Femur (tissue), 1 donor: ENCODE measurements at regions not wholly inside any gene's neighbourhood (a gene's known extent, or its start where the extent isn't known, plus 50 kb on each side); places are given as distances from the start of the nearest gene placed in this dataset.

Experiments used
- DNase-seq: peaks from one replicate; pipeline ENCODE4 v3.0.0-alpha.2; 2017

- DNase-seq, result no peak
Measured at GRCh38 chr1:29455781-29456180, 219.5 kb downstream of the PTPRU start.

- DNase-seq, result no peak
Measured at GRCh38 chr1:29454616-29455380, 218.5 kb downstream of the PTPRU start.

DNA sequence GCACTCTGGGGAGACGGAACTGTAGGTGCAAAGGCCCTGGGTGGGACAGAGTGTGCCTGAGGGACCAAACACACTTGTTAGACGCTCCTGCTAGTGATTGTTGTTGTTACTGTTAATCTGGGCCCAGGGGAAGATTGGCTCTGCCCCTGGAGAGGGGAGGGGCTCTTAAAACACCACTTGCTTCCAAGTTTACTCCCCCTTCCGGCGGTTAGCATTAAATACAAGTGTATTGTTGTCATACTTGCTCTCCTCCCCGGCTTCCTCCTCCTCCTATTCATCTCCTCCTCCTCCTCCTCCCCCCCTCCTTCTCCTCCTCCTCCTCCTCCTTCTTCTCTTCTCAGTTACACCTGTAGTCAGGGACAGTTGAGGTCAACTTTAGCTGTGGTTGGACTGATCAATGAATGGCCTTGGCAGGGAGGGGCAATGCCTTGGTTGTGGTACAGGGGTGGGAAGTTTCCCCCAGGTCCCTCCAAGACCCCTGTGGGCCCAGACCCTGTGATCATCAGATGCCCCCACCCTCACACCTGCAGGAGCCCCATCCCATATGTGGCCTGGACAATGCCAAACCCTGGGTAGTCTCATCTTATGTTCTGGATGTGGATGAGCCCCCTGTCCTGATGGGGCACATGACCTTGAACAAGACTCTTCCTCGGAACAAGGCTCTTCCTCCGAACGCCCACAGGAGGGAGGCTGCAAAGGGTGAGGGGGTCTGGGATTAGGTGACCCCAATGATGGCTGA, 217.3 kb downstream of the PTPRU start:
- no peak for DNase-seq

- DNase-seq, result no peak
Measured at GRCh38 chr1:29452463-29453230, 216.3 kb downstream of the PTPRU start.

DNA sequence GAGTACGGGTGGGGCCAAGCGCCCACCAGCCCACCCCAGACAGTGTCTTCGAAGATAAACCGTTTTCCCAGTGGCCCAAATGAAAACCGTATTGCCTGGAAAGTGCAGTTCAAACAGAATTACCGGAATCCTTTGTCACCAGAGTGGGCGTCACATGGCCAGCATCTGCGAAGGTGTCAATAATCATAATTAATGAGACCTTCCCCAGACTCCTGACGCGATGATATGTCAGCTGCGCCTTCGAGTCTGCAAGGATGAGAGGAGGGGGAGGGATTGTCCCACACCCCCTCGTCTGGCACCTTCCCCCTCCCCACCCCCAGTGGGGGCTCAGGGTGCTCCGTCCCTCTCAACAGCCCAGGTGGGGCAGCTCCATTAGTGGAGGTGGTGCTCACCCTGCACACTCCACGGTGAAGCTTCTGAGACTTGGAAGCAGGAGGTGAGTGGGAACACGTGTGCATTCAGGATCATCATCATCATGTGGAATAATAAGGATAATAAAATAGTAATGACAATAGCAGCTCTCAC, 215.1 kb downstream of the PTPRU start:
- no peak for DNase-seq

DNA sequence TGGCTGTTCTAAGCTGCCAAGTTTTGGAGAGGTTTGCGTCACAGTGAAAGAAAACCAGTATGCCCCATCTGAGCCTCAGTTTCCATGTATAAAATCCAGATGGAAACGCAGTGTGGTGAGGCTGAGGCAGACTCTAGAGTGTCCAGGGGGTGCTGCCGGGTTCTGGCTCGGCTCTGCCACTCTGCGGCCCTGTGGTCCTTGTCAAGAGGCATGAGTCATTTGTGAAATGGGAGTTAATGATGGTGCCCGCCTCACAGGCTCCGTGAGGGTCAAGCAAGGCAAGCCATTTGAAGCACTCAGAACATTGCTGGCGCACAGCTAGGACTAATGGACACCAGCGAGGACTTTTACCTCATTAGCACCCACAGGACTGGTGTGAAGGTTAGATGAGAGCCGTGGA, 214.3 kb downstream of the PTPRU start:
- DNase-seq, result no peak

DNA sequence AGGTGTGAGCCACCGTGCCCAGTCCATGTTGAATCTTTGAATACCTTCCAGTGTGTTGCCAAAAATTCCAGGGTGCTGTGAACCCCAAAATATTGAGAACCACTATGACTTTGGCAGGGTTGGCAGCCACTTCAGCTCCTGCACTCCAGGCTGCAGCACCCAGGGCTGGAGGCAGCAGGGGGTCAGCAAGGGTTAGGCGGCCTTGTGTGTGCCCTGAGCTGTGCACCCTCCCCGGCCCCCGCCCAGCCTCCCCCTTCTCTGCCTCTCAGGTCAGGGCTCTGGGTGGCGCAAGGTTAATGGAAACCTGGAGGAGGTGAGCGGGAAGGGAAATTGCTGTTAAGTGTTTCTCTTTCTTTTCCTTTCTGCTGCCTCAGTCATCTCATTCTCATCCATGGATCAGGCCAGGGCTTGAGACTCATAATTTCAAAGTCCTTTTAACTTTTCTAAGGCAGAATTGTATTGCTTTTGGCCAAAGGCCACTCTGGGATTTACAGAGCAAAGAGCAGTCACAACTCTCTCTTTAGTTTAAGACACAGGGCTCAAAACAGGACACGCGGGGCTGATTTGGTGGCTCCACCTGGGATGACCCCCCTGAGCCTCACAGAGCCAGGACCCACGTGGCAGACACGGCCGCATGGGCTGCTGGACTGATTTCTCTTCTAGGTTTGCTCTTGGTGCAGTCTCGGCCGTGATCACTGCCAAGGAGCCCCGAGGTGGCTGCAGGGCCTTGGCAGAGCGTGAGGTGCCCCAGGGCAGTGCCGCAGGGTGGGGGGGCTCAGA, 212.3 kb downstream of the PTPRU start:
- DNase-seq, result no peak

GRCh38 chr1:29447368-29447767, 211.0 kb downstream of the PTPRU start:
- DNase-seq, result no peak

- peak; percentile 5 for DNase-seq
Measured at GRCh38 chr1:29444782-29445729, 208.7 kb downstream of the PTPRU start.

DNA sequence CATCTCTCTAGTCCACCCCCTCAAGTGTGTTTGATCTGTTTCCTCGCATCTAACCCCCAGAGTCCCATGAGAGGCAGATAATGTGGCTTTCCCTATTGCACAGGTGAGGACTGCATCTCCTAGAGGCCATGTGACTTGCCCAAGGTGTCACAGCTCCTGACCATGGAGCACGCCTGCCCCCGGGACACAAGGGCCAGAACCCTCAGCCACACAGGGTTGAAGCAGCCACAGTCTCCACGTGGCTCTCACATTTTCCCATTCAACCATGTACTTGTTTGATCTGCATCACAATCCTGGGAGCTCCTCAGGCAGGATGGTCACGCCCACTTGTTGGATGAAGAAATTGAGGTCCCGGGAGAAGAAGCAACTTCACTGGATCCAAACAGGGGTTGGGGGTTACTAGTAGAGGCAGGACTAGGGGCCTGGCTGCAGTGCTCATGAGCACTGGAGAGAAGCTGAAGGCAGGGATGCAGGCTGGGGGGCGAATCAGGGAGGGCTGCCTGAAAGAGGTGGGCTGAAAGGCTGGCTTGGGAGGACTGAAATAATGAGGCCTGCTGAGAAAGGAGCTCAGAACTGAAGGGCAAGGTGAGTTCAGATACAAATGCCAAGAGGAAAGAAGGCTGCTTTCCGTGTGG, 207.9 kb downstream of the PTPRU start:
- peak; percentile 3 for DNase-seq

DNA sequence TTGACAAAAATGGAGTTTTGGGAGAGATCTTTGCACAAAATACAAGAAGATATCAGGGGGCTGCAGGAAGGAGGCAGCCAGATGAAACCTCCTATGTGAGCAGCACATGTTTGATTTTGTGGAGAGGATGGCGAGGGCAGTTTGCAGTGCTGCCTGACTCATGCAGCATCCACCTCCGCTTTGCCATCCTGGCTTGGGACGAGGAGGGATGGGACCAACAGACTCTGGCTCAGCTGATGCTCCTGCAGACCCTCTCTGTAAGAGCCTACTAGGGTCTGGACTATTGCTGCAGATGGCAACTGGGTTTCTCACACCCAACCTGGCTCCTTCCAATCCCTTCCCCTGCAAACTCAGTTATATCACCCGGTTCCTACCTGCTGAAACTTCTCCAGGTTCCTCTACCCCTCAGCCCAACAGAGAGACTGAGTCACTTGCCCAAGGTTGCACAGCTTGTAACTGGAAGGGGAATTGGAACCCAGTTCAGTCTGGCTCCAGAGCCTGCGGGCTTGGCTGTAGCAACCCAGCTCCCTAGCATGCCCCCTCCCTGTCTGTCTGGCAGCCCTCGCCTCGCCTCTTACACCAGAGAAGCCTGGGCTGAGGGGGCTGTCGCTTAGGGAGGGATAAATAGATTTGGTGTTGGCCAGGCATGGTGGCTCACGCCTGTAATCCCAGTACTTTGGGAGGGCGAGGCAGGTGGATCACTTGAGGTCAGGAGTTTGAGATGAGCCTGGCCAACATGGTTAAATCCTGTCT, 205.8 kb downstream of the PTPRU start:
- DNase-seq, result no peak

DNA sequence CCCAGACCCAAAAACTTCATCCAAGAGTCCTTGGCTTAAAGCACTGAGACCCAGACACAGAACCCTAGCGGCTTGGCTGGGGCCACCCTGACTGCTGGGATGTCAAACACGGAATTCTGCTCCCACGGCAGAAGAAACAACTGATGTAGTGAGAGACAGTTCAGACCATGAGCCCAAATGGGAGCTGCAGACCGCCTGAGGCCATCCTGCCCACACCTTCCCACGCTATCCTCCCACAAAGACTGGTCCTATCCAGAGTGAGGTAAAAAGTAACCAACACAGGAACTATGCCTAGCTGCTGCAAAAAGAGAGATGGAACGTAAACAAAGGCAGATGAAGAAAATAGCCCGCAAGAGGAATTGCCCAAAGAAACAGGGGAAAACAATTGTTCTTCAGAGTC, 203.3 kb downstream of the PTPRU start:
- no peak for DNase-seq

GRCh38 chr1:29438991-29439390, 202.7 kb downstream of the PTPRU start:
- no peak for DNase-seq

- DNase-seq, result no peak
Measured at GRCh38 chr1:29437946-29438345, 201.6 kb downstream of the PTPRU start.

DNA sequence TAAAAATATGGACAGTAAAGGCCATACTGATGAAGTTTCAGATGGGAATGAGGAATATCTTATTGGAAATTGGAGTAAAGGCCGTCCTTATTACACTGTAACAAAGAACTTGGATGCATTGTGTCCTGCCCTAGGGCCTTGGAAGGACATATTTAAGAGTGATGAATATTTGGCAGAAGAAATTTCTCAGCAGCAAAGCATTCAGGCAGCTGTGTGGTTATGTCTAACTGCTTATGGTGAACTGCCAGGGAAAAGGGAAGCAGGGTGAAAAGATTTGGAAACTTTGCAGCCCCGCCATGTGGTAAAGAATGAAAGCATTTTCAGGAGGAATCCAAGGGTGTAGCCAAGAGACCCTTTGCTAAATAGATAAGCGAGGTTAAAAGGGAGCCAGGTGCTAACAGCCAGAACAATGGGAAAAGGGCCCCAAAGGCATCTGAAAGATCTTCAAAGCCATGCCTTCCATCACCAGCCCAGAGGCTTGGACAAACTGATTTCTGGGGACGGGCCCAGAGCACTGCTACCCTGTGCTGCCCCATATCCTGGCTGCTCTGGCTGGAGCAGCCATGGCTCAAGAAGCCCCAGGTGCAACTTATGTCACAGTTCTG, 200.0 kb downstream of the PTPRU start:
- DNase-seq, result no peak

- no peak for DNase-seq
Measured at GRCh38 chr1:29433830-29434229, 197.5 kb downstream of the PTPRU start.

- DNase-seq, result no peak
Measured at GRCh38 chr1:29431138-29431537, 194.8 kb downstream of the PTPRU start.

DNA sequence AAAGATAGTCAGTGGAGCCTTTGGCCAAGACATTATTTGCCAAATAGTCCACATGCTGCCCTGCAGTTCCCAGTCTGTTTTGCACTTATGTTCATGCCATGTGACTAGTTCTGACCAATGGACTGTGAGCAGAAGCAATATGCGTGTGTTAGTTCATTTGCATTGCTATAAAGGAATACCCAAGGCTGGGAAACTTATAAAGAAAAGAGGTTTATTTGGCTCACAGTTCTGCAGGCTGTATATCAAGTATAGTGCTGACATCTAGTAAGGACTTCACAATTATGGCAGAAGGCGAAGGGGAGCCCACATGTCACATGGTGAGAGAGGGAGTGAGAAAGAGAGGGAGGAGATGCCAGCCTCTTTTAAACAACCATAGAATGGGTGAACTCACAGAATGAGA, 193.3 kb downstream of the PTPRU start:
- no peak for DNase-seq

- DNase-seq, result no peak
Measured at GRCh38 chr1:29428997-29429396, 192.7 kb downstream of the PTPRU start.

- no peak for DNase-seq
Measured at GRCh38 chr1:29428280-29428615, 191.9 kb downstream of the PTPRU start.
